Neural crest cell (in vitro differentiated cells): ENCODE measurements at regions not wholly inside any gene's neighbourhood (a gene's known extent, or its start where the extent isn't known, plus 50 kb on each side); places are given as distances from the start of the nearest gene placed in this dataset.

Source experiments
- DNase-seq: peaks from one replicate; pipeline ENCODE4 v3.0.0; 2021; ENCODE audit warnings: low read depth, mixed read lengths, low spot score
- H3K27ac Mint-ChIP-seq: one replicate; pipeline ENCODE4 v1.8.0; 2021; ENCODE audit warnings: mild to moderate bottlenecking, mixed read lengths; ENCODE audit not compliant: unreplicated experiment
- H3K27me3 Mint-ChIP-seq: 2 replicates; pipeline ENCODE4 v1.8.0; 2021; ENCODE audit warnings: low read depth, mild to moderate bottlenecking, mixed read lengths
- H3K36me3 Mint-ChIP-seq: 2 replicates; pipeline ENCODE4 v1.8.0; 2021; ENCODE audit warnings: low read depth, mild to moderate bottlenecking, mixed read lengths
- H3K4me1 Mint-ChIP-seq: 2 replicates; pipeline ENCODE4 v1.8.0; 2021; ENCODE audit warnings: mixed read lengths
- H3K4me3 Mint-ChIP-seq: one replicate; pipeline ENCODE4 v1.8.0; 2021; ENCODE audit warnings: mild to moderate bottlenecking, mixed read lengths
- H3K9me3 Mint-ChIP-seq: 2 replicates; pipeline ENCODE4 v1.8.0; 2021; ENCODE audit warnings: mixed read lengths
- CTCF ChIP-seq: fragments of 200-600 bp; sonication (generic); conservative IDR thresholded peaks from 2 replicates; pipeline ENCODE4 v1.5.0; 2021; ENCODE audit warnings: antibody characterized with exemption, mild to moderate bottlenecking

- no peak for TF ChIP-seq CTCF
- Mint-ChIP-seq H3K4me3 (no peak overlapping the region), H3K36me3 (no peaks in the 10 kb centered on the region), H3K27ac (no peak overlapping the region), H3K9me3 (peaks cover 3% of the 10 kb centered on the region), H3K4me1 (no peaks in the 10 kb centered on the region), H3K27me3 (no peaks in the 10 kb centered on the region)
- no peak for DNase-seq
Observed at GRCh38 chr10:60681103-60681502, 97.2 kb upstream of the CDK1 start.

DNA sequence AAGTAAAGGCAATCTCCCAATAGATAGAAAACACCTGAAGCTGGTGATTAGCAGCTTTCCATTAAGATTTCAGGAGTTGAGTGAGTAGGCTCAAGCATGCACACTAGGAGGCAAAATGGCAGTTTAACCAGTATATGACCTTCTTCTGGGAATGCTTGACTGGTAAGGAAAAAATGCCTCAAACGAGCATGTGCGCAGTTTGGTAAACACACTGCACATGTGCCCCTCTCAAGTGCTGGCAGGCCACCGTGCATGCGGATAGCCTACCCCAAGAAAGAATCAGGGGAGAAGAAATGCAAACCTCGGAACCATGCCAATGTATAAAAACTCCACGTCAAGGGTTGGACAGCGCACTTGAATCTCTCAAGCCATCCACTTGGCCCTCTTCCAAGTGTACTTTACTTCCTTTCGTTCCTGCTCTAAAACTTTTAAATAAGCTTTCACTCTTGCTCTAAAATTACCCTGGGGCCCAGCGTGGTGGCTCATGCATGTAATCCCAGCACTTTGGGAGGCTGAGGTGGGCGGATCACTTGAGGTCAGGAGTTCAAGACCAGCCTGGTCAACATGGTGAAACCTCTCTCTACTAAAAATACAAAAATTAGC lies 98.8 kb upstream of the CDK1 start:
- no peak for DNase-seq
- no peak overlapping the region for H3K4me3 Mint-ChIP-seq
- no peaks in the 10 kb centered on the region for H3K27me3 Mint-ChIP-seq
- H3K36me3 Mint-ChIP-seq, result no peaks in the 10 kb centered on the region
- H3K4me1 Mint-ChIP-seq, result no peaks in the 10 kb centered on the region
- no peak for TF ChIP-seq CTCF
- H3K27ac Mint-ChIP-seq, result no peak overlapping the region
- peaks cover 3% of the 10 kb centered on the region for H3K9me3 Mint-ChIP-seq

GRCh38 chr10:60678978-60679377 lies 99.3 kb upstream of the CDK1 start:
- Mint-ChIP-seq H3K27me3 (no peaks in the 10 kb centered on the region), H3K9me3 (peaks cover 6% of the 10 kb centered on the region), H3K27ac (no peak overlapping the region), H3K4me1 (no peaks in the 10 kb centered on the region), H3K36me3 (no peaks in the 10 kb centered on the region), H3K4me3 (no peak overlapping the region)
- DNase-seq, result no peak
- no peak for TF ChIP-seq CTCF

DNA sequence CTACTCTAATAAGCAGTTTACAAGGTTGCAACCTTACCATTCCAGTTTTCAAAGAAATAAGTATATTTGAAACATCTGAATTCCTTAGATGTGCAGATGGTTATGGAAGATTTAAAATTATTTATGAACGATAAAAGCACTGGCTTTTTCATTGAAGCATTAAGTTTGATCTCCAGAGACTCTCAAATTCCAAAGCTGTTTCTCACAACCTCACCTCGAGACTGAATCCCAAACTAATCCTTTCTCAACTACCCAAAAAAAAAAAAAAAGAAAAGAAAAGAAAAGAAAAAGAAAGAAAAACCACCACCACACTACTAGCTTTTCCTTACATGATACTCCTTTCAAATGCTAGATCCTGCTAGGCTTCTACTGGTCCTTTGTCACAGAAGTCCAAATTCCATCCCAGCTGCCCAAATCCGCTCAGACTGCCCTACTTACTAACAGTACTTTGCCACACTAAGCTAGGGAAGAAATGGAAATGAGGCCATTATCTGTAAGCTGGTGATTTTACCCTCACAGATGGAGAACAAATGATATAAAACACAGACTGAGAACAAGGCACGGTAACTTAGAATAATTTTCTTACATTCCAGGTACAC lies 100.6 kb upstream of the CDK1 start:
- DNase-seq, result no peak
- no peaks in the 10 kb centered on the region for H3K36me3 Mint-ChIP-seq
- no peaks in the 10 kb centered on the region for H3K27me3 Mint-ChIP-seq
- H3K4me3 Mint-ChIP-seq, result no peak overlapping the region
- H3K9me3 Mint-ChIP-seq, result peaks cover 8% of the 10 kb centered on the region
- no peak for TF ChIP-seq CTCF
- H3K4me1 Mint-ChIP-seq, result no peaks in the 10 kb centered on the region
- no peak overlapping the region for H3K27ac Mint-ChIP-seq

DNA sequence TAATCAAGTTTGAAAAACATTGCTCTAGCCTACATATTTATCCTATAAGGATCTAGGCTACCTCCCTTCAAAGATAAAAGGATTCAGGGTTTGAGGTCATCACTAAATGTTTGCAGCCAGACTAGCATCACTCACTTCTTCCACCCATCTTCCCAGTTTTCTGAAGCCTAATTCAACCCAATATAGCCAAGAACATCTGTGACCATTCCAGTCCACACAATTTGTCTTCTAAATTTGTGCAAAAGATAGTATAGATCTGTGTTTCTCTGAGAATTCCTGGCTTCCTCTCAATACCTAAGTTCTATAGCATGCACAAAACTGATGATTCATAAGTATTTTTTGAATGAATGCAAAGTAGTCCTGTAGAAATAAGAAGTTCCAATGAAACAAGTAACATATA lies 103.0 kb upstream of the CDK1 start:
- no peak overlapping the region for H3K27ac Mint-ChIP-seq
- no peaks in the 10 kb centered on the region for H3K36me3 Mint-ChIP-seq
- H3K4me1 Mint-ChIP-seq, result no peaks in the 10 kb centered on the region
- no peak overlapping the region for H3K4me3 Mint-ChIP-seq
- TF ChIP-seq CTCF, result no peak
- no peak for DNase-seq
- H3K27me3 Mint-ChIP-seq, result no peaks in the 10 kb centered on the region
- peaks cover 12% of the 10 kb centered on the region for H3K9me3 Mint-ChIP-seq
